Medulla oblongata (tissue), 1 donor: ENCODE measurements at regions not wholly inside any gene's neighbourhood (a gene's known extent, or its start where the extent isn't known, plus 50 kb on each side); places are given as distances from the start of the nearest gene placed in this dataset.
"Not testable (repeated sequence)": the region's sequence is repeated elsewhere in the genome, so short reads cannot be mapped to it uniquely, and the experiment has no call there.

Experiments
- DNase-seq: peaks from one replicate; pipeline ENCODE4 v3.0.0-alpha.2; 2015; ENCODE audit errors: extremely low spot score

DNA sequence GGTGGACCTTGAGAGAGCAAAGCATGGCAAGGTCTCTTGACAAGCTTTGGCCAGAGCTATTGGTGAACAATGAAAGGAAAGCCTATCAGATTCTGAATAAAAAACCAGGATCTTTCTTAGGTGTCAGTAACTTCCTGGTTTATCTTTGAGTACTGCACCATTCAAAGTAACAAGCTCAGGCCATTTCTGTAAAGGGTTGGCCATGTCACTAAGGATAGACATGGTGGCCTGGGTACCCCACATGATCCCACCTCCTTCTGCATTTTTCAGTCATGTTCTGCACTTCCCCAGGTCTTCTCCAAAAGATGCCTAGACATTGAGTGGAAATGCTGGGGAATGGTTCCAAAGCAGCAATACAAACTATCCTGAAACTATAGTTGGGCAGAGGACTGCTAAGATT lies 242.0 kb downstream of the ARHGAP12 start:
- no peak for DNase-seq

- DNase-seq, result no peak
Measured at GRCh38 chr10:31683682-31684081, 244.9 kb downstream of the ARHGAP12 start.

GRCh38 chr10:31679936-31680335 lies 248.7 kb downstream of the ARHGAP12 start:
- DNase-seq, result no peak

DNA sequence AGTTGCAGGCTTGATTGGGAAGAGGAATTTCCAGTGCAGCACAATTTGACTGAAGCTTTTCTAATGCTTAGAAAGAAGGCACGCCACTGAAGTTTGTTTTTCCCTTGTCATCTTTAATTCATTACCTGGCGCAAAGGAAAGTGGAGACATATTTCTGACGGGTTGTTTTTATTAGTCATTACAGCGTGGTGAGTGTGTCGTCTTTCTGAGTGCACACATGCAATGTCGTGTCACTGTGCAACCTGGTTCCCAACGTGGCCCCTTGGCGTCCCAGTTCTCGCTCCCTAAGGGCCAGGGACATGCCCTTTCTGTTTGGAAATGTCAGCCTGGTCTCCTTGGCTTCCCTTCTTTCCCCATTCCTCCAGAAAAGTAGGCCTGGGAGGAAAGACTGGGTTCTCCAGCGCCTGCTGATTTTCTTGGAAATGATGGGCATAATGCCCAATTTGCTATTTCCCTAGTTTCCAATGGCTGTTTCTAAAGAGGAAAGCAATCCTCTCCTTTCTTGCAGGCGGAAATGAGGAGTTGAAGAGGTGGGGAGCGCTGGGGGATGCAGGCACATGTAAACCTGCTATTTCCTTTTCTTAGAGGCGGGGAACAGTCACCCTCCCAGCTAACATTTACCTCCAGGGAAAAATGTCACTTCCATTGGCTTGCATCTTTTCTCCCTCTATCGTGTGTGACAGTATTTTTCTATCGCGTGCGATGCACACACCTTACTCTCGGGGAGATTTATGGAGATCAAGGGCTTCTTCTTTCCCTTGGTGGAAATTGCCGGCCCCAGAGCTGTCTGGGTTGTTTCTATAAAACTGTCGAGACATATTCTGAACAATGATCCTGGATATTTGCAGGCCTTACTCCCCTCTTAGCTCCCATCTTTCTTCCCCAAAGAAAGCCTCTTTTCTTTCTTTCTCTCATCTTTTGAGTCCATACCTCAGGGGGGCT lies 249.8 kb downstream of the ARHGAP12 start:
- no peak for DNase-seq

DNA sequence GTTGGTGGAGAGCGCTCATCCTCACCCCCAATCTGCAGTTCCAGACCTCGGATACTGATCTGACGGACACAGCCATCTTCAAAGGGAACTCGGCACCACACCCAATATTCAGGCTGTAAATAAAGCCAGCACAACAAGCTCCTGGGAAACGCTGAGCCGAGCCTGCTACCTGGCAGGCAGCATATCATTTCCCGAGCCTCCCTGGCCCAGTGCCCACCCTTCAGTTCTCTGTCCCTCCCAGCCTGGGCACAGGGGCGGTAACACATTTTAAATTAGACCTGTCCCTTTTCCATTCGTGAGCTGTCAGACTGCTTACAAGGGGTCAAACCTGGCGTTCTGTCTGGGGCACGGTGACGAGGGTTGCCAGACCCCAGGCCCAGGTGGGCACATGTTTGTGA lies 250.5 kb downstream of the ARHGAP12 start:
- DNase-seq, result no peak

GRCh38 chr10:31677195-31678138 lies 251.2 kb downstream of the ARHGAP12 start:
- DNase-seq, result peak; percentile 34

DNA sequence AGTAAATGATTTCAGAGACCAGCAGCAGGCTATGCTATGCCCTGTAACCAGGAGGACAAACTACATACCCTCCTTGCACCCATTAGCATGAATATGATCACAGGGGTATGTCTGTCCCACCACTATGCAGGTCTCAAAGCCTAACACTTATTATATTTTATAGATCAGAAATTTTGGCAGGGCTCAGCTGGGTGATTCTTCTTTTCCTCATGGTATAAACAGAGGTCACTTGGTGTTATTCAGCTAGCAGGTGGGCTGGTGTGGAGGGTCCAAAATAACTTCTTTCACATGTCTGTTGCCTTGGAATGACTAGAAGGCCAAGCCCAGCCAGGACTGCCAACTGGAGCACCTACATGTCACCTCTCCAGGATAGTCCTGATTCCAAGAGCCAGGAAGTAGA lies 252.9 kb downstream of the ARHGAP12 start:
- DNase-seq, result no peak

- DNase-seq, result peak; percentile 90
Measured at GRCh38 chr10:31669357-31669756, 259.3 kb downstream of the ARHGAP12 start.

DNA sequence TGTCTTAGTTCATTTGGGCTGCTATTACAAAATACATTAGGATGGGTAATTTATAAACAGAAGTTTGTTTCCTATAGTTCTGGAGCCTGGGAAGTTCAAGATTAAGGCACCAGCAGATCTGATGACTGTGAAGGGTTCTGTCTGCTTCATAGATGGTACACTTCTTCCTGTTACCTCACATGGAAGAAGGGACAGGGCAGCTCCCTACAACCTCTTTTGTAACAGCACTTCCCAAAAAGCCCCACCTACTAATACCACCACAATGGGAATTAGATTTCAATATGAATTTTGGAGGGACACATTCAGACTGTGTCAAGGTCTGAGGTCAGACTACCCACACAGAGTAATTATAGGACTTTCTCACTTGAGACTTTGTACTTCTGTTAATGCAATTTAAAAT lies 260.3 kb downstream of the ARHGAP12 start:
- no peak for DNase-seq

DNA sequence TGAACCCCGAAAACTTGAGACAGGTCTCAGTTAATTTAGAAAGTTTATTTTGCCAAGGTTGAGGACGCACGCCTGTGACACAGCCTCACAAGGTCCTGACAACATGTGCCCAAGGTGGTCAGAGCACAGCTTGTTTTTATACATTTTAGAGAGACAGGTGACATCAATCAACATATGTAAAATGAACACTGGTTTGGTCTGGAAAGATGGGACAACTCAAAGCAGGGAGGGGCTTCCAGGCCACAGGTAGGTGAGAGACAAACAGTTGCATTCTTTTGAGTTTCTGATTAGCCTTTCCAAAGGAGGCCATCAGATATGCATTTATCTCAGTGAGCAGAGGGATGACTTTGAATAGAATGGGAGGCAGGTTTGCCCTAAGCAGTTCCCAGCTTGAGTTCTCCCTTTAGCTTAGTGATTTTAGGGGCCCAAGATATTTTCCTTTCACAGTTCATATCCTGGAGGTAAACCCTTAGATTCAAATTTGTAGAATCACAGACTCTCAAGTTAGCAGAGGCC lies 262.8 kb downstream of the ARHGAP12 start:
- DNase-seq, result not testable (repeated sequence)

DNA sequence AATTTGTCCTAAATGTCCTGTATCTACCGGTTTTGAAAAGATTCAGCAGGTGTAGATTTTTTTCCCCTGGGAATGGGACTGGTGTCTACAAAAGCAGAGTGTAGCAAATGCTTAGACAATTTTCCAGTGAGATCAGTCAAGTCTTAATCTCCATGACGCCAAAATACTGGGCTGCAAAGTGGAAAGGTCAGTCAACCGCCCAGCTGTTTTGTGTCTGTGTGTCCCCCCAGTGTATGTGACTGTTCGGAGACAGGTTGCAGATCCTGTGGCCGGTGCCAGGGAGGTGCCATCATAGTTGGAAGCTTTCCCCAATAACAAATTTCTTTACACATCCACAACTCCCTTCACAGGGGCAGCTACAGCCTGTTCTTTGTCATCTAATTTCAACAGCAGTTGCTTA lies 263.8 kb downstream of the ARHGAP12 start:
- DNase-seq, result no peak

- not testable (repeated sequence) for DNase-seq
Measured at GRCh38 chr10:31664071-31664470, 264.6 kb downstream of the ARHGAP12 start.

- DNase-seq, result no peak
Measured at GRCh38 chr10:31660300-31660699, 268.3 kb downstream of the ARHGAP12 start.

DNA sequence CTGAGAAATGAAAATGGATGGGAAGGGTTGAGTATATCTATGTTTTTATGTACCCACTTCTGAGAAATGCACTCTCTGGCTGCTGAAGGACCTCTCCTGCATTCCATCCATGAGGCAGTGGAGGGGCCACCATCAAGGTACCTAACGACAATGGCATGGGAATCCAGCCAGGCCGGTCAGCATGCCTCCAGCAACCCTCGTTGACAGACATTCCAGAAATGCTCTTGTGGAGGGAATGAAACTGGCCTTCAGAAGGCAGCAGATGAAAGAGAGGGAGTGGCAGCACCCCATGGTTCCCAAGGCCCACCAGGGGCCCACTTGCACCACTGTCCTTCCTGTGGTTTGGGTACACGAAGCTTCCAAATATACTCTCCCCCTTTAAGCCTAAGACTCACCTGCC lies 269.0 kb downstream of the ARHGAP12 start:
- no peak for DNase-seq

DNA sequence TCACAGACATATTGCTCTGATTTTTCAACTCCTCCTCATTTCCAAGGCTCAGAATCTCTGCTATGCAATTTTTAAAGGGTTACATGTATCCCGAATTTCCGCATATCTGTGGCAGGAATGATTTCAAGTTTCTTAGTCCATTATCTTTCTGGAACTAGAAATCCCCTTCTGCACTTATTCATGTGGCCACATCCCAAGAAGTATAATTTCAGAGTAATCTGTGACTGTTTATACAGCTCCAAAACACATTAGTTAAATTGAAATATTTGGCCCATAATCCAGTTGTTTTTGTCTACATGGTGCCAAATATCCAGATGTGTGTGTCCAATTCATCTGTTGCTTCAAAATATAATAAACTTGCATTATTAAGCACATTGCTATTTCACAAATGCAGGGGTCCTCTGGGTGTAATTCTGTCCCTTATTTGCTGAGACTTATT lies 271.2 kb downstream of the ARHGAP12 start:
- no peak for DNase-seq

DNA sequence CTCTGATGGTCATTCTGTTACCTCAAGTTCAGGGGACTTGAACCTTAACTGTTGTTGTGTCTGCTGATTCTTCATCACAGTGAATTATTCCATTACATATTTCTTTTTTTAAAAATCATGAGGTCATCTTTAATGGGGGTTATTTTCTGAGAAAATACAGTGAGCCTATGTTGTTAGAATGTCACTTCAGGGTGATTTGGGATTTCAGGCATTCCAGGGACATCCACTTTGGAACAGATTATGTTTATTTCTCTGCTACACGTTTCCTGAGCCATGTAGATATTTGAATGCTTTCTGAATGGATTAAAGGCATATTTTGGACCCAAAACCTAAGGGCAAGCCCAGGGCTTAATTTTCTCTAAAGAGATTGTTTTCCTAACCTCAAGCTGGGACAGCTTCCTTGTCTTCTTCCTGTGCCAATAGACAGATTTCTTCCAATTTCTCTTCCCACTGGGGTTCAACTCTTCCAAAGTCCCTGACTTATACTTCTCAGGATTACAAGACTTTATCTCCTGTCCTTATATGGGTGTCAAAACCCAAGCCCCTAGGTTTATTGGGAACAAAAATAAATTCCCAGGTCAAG lies 271.7 kb downstream of the ARHGAP12 start:
- no peak for DNase-seq

DNA sequence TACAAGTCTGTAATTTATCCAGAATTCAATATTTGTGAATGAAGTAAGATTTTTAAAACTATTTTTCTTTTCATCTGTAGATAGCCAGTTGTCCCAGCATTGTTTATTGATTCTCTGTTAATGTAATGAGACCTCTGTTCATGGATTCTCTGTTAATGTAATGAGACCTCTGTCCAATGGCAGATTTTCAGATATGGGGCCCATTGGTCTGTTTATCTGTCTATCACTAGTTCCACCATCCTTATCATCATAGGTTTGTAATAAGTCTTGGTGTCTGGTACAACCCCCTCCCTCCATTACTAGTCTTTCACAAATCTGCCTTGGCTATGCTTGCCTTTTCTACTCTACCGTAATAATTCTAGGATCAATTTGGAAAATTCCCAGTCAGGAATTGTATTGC lies 276.6 kb downstream of the ARHGAP12 start:
- no peak for DNase-seq

DNA sequence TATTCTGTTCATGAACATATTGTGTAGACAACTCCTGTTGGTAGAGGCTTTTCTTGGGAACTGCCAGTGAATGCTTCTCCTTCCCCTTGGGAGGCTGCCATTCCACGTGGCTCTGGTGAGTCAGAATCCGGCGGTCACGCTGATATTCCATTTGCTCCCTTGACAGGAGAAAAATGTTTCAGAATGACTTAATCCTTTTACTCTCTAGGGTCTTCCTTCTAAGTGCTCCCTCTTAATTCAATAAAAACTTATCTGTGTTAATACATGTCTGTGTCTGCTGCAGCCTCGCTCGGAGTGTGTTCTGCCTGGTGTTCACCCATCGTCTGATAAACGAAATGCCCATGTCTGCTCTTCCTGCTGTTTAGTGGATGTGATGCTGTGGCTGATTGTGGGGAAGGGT lies 278.6 kb downstream of the ARHGAP12 start:
- DNase-seq, result peak; percentile 88

DNA sequence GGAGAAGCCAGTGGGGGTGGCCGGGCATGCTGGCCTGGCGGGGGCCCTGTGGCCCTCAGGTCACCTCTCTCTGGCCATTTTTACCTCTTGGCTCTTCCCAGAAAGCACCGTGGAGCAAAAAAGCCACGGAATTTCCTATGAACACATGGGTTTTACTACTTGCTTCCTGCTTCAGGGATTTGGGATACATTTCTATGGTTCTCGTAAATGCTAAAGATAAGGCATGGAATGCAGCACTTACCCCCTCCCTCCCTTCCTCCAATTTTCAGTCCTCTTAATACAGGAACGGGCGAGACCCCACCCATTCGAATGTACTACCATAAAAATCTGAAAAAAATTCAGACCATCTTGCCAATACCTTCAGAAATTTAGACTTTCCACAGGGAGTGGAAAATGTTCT lies 279.7 kb downstream of the ARHGAP12 start:
- DNase-seq, result no peak

DNA sequence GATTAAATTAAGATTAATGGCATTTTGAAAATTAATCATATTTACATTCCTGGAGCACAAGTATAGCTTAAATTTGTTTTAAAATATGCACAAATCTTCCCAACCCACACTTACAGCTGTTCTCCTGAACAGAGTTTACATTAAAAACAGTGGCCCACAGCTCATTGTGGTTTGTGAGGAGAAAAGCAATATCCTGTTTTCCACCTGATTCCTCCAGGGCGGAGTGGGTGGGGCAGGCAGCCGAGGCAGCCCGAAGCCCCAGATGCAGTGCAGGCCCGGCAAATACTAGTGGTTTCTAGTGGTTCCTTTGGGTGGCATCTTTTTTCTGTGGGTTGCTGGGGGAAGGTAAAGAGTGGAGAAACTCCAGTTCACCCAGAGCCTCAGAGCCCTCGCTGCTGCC lies 280.8 kb downstream of the ARHGAP12 start:
- no peak for DNase-seq

- no peak for DNase-seq
Measured at GRCh38 chr10:31646519-31646918, 282.1 kb downstream of the ARHGAP12 start.

DNA sequence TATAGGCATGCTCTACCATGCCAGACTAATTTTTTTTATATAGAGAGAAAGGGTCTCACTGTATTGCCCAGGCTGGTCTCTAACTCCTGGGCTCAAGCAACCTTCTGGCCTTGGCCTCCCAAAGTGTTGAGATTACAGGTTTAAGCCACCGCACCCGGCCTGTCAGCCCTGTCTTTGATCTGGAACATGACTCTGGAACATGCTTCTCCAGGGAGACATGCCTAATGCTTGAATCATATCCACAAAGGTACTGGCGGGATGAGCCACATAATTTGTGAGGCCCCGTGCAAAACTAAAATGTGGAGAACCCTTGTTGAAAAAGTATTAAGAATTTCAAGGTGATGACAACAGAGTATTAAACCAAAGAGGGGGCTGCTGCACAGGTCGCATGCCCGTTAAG lies 282.8 kb downstream of the ARHGAP12 start:
- no peak for DNase-seq
